ENCODE measurements at regions not wholly inside any gene's neighbourhood (a gene's known extent, or its start where the extent isn't known, plus 50 kb on each side); places are given as distances from the start of the nearest gene placed in this dataset.

DNA sequence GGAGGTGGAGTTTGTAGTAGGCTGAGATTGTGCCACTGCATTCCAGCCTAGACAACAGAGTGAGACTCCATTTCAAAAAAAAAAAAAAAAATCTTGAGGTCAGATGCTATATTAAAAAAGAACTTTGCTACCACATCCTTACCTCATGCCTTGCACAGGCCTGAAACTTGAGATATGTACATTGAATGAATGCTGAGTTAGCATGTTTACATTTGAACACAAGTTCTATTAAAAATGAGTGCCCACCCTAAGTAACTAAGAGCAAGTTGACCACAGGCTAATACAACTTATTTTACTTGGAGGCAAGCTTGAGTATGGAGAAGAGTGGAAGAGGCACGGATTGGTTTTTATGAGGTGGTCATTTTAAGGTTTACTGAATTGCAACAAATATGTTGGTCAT is 276.6 kb upstream of the GATB start:
- TF ChIP-seq POLR2AphosphoS5 (IDR thresholded peaks at IDR 0.05; ENCODE audit: low read depth, low read length) = no peak
- TF ChIP-seq, protein P1, sequence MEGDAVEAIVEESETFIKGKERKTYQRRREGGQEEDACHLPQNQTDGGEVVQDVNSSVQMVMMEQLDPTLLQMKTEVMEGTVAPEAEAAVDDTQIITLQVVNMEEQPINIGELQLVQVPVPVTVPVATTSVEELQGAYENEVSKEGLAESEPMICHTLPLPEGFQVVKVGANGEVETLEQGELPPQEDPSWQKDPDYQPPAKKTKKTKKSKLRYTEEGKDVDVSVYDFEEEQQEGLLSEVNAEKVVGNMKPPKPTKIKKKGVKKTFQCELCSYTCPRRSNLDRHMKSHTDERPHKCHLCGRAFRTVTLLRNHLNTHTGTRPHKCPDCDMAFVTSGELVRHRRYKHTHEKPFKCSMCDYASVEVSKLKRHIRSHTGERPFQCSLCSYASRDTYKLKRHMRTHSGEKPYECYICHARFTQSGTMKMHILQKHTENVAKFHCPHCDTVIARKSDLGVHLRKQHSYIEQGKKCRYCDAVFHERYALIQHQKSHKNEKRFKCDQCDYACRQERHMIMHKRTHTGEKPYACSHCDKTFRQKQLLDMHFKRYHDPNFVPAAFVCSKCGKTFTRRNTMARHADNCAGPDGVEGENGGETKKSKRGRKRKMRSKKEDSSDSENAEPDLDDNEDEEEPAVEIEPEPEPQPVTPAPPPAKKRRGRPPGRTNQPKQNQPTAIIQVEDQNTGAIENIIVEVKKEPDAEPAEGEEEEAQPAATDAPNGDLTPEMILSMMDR (IDR thresholded peaks at IDR 0.05 in 2 of 3, conservative IDR thresholded peaks at IDR 0.05 in 1 of 3; ENCODE audit: borderline replicate concordance in 1 of 3, insufficient read depth in 1 of 3, low read depth in 2 of 3, low read length in 2 of 3) = no peak
- TF ChIP-seq EZH2phosphoT487 (IDR thresholded peaks at IDR 0.05; ENCODE audit: borderline replicate concordance) = no peak
